IPS DF 6.9 (cell line): ENCODE measurements at regions not wholly inside any gene's neighbourhood (a gene's known extent, or its start where the extent isn't known, plus 50 kb on each side); places are given as distances from the start of the nearest gene placed in this dataset.
"Not testable (repeated sequence)": the region's sequence is repeated elsewhere in the genome, so short reads cannot be mapped to it uniquely, and the experiment has no call there.

Experiments
- DNase-seq: peaks from one replicate; pipeline ENCODE4 v3.0.0-alpha.2; 2013; ENCODE audit warnings: low read depth, low spot score
- H3K27ac ChIP-seq: one replicate; pipeline ENCODE4 v1.5.1; 2013; ENCODE audit warnings: low read length, control low read depth
- H3K27me3 ChIP-seq: 2 replicates; pipeline ENCODE4 v1.6.1; 2013; ENCODE audit warnings: mild to moderate bottlenecking, low read length; ENCODE audit not compliant: control insufficient read depth, insufficient read depth
- H3K36me3 ChIP-seq: 2 replicates; pipeline ENCODE4 v1.6.1; 2013; ENCODE audit warnings: low read length; ENCODE audit not compliant: control insufficient read depth, insufficient read depth
- H3K4me1 ChIP-seq: 2 replicates; pipeline ENCODE4 v1.6.1; 2013; ENCODE audit warnings: low read length; ENCODE audit not compliant: control insufficient read depth, insufficient read depth
- H3K4me3 ChIP-seq: 2 replicates; pipeline ENCODE4 v1.5.1; 2013; ENCODE audit warnings: mild to moderate bottlenecking, low read length
- H3K9me3 ChIP-seq: 2 replicates; pipeline ENCODE4 v1.6.1; 2013; ENCODE audit warnings: low read length, inconsistent platforms; ENCODE audit not compliant: control insufficient read depth, insufficient read depth
- WGBS: extraction: QIAGEN DNeasy Blood & Tissue Kit; methylation state at CpG from one replicate; pipeline ENCODE4 v1.1.7; 2013; ENCODE audit warnings: mixed read lengths, missing lambda C conversion rate; ENCODE audit not compliant: insufficient read length, insufficient coverage; 5-methylcytosine and 5-hydroxymethylcytosine counted together

GRCh38 chr13:107931056-107931455 is 284.3 kb downstream of the LIG4 start:
- no peak overlapping the region for H3K27ac ChIP-seq
- H3K9me3 ChIP-seq: no peaks in the 10 kb centered on the region
- no peak for DNase-seq
- no peak overlapping the region for H3K4me3 ChIP-seq
- WGBS: no CpG with 5 or more reads among the region's 4 CpGs
- H3K4me1 ChIP-seq: no peaks in the 10 kb centered on the region
- no peaks in the 10 kb centered on the region for H3K36me3 ChIP-seq
- no peaks in the 10 kb centered on the region for H3K27me3 ChIP-seq

GRCh38 chr13:107928762-107929161 is 286.6 kb downstream of the LIG4 start:
- Histone ChIP-seq H3K4me1 (no peaks in the 10 kb centered on the region), H3K27ac (no peak overlapping the region), H3K36me3 (no peaks in the 10 kb centered on the region), H3K27me3 (no peaks in the 10 kb centered on the region), H3K9me3 (no peaks in the 10 kb centered on the region), H3K4me3 (no peak overlapping the region)
- no peak for DNase-seq
- no CpG with 5 or more reads among the region's 3 CpGs for whole genome bisulfite sequencing

DNA sequence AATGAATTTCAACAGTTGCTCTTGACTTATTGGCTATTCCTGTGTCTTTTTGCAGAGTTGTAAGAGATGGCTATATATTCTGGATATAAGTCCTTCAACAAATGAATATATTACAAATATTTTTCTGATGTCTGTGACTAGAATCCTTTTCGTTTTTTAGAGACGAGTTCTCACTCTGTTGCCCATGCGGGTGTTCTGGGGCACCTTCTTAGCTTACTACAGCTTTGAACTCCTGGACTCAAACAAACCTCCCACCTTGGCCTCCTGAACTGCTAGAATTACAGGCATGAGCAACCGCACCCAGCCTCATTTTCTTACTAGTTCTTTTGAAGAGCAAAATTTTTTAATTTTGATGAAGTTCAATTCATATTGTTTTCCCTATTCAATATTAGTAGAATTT is 287.8 kb downstream of the LIG4 start:
- Histone ChIP-seq H3K27me3 (no peaks in the 10 kb centered on the region), H3K4me1 (no peaks in the 10 kb centered on the region), H3K4me3 (no peak overlapping the region), H3K9me3 (no peaks in the 10 kb centered on the region), H3K27ac (no peak overlapping the region), H3K36me3 (no peaks in the 10 kb centered on the region)
- WGBS: no CpG with 5 or more reads among the region's 4 CpGs
- DNase-seq: no peak

GRCh38 chr13:107926515-107926914 is 288.8 kb downstream of the LIG4 start:
- not testable (repeated sequence) for DNase-seq

DNA sequence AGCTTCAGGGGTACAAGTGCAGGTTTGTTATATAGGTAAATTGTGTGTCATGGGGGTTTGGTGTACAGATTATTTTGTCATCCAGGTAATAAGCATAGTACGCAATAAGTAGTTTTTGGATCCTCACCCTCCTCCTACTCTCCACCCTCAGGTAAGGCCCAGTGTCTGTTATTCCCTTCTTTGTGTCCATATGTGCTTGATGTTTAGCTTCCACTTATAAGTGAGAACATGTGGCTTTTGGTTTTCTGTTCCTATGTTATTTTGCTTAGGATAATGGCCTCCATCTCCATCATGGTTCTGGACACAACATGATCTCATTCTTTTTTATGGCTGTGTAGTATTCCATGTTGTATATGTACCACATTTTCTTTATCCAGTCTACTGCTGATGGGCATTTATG is 298.4 kb downstream of the LIG4 start:
- not testable (repeated sequence) for H3K36me3 ChIP-seq, H3K27ac ChIP-seq, H3K9me3 ChIP-seq, H3K27me3 ChIP-seq, H3K4me1 ChIP-seq, DNase-seq, H3K4me3 ChIP-seq
- WGBS: no CpG with 5 or more reads among the region's 1 CpG

More at GRCh38 chr13:107926515-107926914, 288.8 kb downstream of the LIG4 start:
- H3K4me1 ChIP-seq, H3K27me3 ChIP-seq, H3K9me3 ChIP-seq, H3K4me3 ChIP-seq, H3K27ac ChIP-seq, H3K36me3 ChIP-seq: not testable (repeated sequence)
- no CpG with 5 or more reads among the region's 12 CpGs for WGBS

DNA sequence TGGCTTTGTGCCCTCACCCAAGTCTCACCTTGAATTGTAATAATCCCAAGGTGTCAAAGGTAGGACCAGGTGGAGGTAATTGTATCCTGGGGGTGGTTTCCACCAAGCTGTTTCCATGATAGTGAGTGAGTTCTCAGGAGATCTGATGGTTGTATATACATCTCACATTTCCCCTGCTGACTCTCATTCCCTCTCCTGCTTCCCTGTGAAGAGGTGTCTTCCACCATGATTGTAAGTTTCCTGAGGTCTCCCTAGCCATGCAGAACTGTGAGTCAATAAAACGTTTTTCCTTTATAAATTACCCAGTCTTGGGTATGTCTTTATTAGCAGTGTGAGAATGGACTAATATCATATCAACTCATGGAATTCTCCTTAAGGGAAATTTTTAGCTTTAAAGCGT is 302.6 kb downstream of the LIG4 start:
- Histone ChIP-seq H3K27ac (no peak overlapping the region), H3K4me1 (no peaks in the 10 kb centered on the region), H3K9me3 (no peaks in the 10 kb centered on the region), H3K4me3 (no peak overlapping the region), H3K27me3 (no peaks in the 10 kb centered on the region), H3K36me3 (no peaks in the 10 kb centered on the region)
- WGBS: no CpG with 5 or more reads among the region's 2 CpGs
- DNase-seq: no peak

GRCh38 chr13:107907065-107907805 is 308.1 kb downstream of the LIG4 start:
- no CpG with 5 or more reads among the region's 14 CpGs for WGBS
- H3K9me3 ChIP-seq: no peaks in the 10 kb centered on the region
- no peaks in the 10 kb centered on the region for H3K4me1 ChIP-seq
- H3K36me3 ChIP-seq: no peaks in the 10 kb centered on the region
- no peak overlapping the region for H3K4me3 ChIP-seq
- H3K27me3 ChIP-seq: no peaks in the 10 kb centered on the region
- no peak for DNase-seq
- H3K27ac ChIP-seq: no peak overlapping the region

- Histone ChIP-seq H3K4me3 (no peak overlapping the region), H3K36me3 (no peaks in the 10 kb centered on the region), H3K27ac (no peak overlapping the region), H3K27me3 (no peaks in the 10 kb centered on the region), H3K9me3 (no peaks in the 10 kb centered on the region), H3K4me1 (no peaks in the 10 kb centered on the region)
- WGBS: no CpG with 5 or more reads among the region's 5 CpGs
- DNase-seq: no peak
Measured at GRCh38 chr13:107906131-107906530, 309.2 kb downstream of the LIG4 start.

- no peak for DNase-seq
- Histone ChIP-seq H3K27ac (no peak overlapping the region), H3K4me1 (no peaks in the 10 kb centered on the region), H3K27me3 (no peaks in the 10 kb centered on the region), H3K9me3 (no peaks in the 10 kb centered on the region), H3K4me3 (no peak overlapping the region), H3K36me3 (no peaks in the 10 kb centered on the region)
- WGBS: no CpG with 5 or more reads among the region's 3 CpGs
Measured at GRCh38 chr13:107901996-107902562, 313.3 kb downstream of the LIG4 start.

DNA sequence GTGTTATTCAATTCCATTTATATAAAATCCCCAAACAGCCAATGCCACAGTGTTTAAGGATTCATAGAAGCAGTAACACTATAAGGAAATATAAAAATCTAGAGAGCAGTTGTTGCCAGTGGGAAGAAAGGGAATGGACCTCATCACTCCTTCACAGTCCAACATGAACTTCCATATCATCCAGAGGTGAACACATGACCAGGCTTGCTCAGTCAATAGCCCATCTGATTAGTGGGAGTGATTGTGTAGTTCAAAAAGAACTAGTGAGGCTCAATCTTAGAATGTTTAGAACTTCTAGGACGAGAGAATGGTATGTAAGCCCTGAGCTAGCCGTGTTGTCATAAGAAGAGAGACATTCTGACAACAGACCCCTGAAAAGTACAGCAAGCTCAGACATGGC is 314.1 kb downstream of the LIG4 start:
- Histone ChIP-seq H3K4me1 (no peaks in the 10 kb centered on the region), H3K9me3 (no peaks in the 10 kb centered on the region), H3K4me3 (no peak overlapping the region), H3K27me3 (no peaks in the 10 kb centered on the region), H3K27ac (no peak overlapping the region), H3K36me3 (no peaks in the 10 kb centered on the region)
- no peak for DNase-seq
- no CpG with 5 or more reads among the region's 2 CpGs for WGBS

DNA sequence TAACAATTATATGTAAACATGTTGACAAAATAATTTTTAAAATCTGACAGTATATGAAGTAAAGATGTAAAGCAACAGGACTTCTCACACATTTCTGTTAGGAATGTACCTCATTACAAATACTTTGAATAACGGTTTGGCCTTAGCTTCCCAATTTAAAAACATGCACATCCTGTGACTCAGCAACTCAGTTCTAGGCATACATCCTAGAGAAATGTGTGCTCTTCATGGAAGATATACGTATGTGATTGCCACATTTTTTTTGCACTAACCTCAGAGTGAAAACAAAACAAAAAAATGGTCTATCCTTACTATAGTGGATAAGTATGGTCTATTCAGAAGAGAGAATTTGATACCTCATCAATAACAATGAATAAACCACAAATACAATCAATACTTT is 314.6 kb downstream of the LIG4 start:
- no peak overlapping the region for H3K27ac ChIP-seq
- DNase-seq: no peak
- no peak overlapping the region for H3K4me3 ChIP-seq
- no peaks in the 10 kb centered on the region for H3K9me3 ChIP-seq
- no peaks in the 10 kb centered on the region for H3K27me3 ChIP-seq
- no peaks in the 10 kb centered on the region for H3K36me3 ChIP-seq
- no CpG with 5 or more reads among the region's 2 CpGs for WGBS
- no peaks in the 10 kb centered on the region for H3K4me1 ChIP-seq
